ENCODE measurements at regions not wholly inside any gene's neighbourhood (a gene's known extent, or its start where the extent isn't known, plus 50 kb on each side); places are given as distances from the start of the nearest gene placed in this dataset.

DNA sequence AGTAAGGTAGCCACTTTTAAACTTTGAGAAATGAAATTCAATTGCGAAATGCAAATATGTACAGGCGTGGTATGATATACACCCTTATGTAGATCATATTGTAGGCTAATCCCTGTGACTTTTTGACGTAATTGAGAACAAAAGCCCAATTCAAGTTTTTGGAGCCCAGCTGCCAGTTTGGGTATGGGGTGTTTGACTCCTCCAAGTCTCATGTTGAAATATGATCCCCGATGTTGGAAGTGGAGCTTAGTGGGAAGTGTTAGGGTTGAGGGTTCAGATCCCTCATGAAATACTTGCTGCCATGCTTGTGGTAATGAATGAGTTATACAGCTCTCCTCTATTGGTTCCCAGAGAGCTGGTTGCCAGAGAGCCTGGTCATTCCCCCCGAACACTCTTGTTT lies 1666.8 kb downstream of the SUCLG1 start:
- no peak for TF ChIP-seq CTCF (IDR thresholded peaks at IDR 0.05)
- no peak for TF ChIP-seq POLR2A (IDR thresholded peaks at IDR 0.05)

Measured in heart left ventricle (tissue), 13 donors.